Omental fat pad (tissue), 3 donors: ENCODE measurements at regions not wholly inside any gene's neighbourhood (a gene's known extent, or its start where the extent isn't known, plus 50 kb on each side); places are given as distances from the start of the nearest gene placed in this dataset.

Experiments used
- ATAC-seq: fragments of 150-250 bp; one replicate; pipeline ENCODE4 v1.9.1; 2016; ENCODE audit warnings: mild to moderate bottlenecking, moderate library complexity; ENCODE audit not compliant: low FRiP score
- DNase-seq: peaks from one replicate; pipeline ENCODE4 v3.0.0-alpha.2; 2019; ENCODE audit warnings: low spot score
- TF ChIP-seq, protein P1 (sequence below), 3 donors: fragments of 450-650 bp; IDR thresholded peaks; one replicate each; pipeline ENCODE4 v1.5.1; 2016 to 2017; ENCODE audit warnings: antibody characterized with exemption in 3 of 3, mild to moderate bottlenecking in 3 of 3, moderate library complexity in 2 of 3

DNA sequence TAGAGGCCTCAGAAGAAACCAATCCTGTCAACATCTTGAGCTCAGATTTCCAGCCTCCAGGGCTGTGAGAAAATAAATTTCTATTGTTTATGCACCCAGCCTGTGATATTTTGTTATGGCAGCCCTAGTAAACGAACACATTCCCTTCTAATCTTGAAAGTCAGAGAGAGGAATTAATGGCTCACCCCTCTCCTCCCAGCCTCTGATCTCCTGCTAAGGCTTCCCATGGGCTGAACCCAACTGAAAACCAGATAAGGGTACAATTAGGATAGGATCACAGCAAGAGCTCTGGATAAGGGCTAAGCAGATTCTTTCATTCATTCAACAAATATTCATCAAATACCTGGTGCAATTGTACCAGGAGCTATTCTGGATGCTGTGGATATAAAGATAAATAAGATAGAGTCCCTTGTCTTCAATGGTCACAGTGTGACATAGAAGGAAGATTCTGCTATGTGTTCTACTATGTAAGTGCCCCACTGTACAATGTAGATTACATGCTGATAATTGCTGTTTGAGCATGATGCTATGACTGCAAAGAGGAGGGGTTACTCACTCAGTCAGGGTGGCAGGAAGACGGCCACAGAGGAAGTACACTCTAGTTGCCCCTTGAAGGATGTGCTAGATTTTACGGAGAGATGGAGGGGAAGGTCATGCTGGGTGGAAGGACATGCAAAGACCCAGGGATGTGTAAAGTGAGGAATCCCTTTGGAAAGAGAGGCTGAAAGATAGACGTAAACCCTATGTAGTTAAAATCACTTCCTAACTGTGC is 203.3 kb upstream of the JUN start:
- TF ChIP-seq, protein P1, sequence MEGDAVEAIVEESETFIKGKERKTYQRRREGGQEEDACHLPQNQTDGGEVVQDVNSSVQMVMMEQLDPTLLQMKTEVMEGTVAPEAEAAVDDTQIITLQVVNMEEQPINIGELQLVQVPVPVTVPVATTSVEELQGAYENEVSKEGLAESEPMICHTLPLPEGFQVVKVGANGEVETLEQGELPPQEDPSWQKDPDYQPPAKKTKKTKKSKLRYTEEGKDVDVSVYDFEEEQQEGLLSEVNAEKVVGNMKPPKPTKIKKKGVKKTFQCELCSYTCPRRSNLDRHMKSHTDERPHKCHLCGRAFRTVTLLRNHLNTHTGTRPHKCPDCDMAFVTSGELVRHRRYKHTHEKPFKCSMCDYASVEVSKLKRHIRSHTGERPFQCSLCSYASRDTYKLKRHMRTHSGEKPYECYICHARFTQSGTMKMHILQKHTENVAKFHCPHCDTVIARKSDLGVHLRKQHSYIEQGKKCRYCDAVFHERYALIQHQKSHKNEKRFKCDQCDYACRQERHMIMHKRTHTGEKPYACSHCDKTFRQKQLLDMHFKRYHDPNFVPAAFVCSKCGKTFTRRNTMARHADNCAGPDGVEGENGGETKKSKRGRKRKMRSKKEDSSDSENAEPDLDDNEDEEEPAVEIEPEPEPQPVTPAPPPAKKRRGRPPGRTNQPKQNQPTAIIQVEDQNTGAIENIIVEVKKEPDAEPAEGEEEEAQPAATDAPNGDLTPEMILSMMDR (IDR thresholded peaks at IDR 0.05), result no peak
- no peak for ATAC-seq
- no peak for DNase-seq

DNA sequence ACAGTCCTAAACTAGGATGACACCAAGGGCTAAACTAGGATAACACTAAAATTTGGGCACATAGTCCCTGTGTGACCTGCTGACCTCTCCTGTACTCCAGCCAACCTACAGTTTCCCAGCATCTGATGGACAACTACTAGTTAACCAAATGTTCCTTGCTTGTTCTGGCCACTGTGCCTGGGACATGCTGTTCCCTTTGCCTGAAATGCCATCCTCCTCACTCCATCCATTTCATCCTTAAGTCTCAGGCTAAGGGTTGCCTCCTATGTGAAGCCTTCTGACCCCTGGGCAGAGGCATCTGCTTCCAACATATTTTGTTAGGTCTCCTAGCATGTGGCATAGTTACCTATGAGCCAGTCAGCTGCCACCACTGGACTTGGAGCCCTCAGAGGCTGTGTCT is 204.9 kb upstream of the JUN start:
- DNase-seq, result no peak
- ATAC-seq, result no peak
- TF ChIP-seq, protein P1 (IDR thresholded peaks at IDR 0.05), result no peak

DNA sequence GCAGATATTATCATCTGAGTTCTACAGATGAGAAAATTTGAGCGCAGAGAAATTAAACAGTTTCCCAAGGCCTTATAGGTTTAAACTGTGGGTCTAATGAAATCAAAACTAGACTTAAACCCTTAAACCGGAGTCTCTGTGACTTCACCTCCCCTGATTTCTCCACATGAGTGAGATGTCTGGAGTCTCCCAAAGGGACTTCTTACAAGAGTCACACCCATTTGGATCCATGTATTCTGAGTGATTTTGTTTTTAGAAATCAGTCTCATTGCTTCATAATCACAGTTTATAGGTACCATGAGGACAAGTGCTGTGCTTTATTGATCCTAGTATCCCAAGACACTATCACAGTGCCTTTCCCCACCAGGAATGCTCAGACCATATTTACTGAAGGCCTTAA is 206.0 kb upstream of the JUN start:
- ATAC-seq (no peak), DNase-seq (no peak)
- TF ChIP-seq, protein P1 (IDR thresholded peaks at IDR 0.05), result no peak

DNA sequence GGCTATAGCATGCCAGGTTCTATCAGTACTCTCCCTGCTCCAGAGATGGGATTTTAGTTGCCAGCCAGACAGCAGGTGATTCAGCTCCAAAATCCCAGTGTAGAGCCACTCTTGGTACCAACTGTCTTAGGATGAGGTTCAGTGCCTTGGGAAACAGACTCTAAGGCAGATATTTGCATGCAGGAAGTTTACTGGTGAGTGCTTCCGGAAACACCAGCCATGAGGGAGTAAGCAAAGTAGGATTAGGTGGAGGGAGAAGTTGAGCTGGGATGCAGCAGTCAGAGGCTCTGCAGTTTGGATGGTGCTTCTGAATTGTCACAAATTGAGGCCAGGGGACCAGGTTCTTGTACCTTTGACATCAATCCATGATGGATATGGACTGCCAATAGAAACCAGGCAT is 207.5 kb upstream of the JUN start:
- ATAC-seq, result no peak
- TF ChIP-seq, protein P1 (IDR thresholded peaks at IDR 0.05), result no peak

DNA sequence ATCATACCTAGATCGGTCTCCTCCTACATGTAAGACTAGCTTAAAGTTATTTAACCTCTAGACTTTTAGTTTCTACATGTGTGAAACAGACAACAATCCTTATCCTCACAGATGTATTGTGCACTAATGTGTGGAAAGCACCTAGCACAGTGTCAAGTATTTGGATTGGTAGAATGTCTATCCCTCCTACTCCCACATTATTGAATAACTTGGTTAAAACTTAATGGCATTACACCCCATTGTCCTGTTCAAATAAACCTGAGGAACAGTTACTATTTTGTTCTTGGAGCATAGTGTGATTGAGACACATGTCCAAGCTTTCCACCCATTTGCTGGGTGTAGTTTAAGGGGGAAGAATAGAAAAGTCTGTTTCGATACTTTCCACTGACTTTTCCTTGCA is 208.8 kb upstream of the JUN start:
- ATAC-seq, result no peak
- TF ChIP-seq, protein P1 (IDR thresholded peaks at IDR 0.05), result no peak
- DNase-seq, result no peak

More for the DNA sequence above, 207.5 kb upstream of the JUN start:
- no peak for DNase-seq

DNA sequence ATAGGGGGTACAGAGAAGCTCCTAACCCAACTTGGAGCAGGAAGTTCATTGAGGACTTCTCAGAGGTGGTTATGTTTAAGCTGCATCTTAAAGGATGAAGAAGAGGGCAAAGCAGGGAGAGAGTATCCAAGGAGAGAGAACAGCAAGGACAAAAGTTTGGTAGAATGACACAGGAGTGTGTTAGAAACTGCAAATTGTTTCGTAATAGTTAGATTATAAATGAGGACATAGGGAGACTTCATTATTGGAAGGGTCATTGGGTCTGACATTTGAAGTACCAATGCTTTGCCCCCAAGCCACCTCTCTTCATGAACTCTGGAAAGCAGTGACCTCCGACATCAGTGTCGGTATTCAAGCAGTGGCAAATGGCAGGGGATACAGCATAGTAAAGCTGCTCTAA is 209.6 kb upstream of the JUN start:
- TF ChIP-seq, protein P1 (IDR thresholded peaks at IDR 0.05), result no peak
- no peak for DNase-seq
- ATAC-seq, result no peak

DNA sequence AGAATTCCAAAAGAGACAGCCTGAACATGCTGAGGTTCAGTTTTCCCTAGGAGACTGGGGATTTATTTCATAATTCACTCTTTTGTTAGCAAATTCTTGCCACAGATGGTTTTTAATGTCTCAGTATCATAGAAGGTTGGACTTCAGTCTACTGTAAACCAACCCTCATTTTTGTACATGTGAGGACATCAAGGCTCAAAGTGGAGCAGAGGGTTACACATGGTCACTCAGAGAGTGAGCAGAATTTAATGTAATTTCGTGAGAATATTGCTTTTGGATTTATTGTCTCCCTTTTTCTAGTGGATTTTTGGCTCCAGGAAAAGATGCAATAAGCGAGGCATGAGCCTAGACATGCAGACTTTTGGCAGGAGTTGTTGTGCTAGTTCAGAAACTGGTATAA is 210.8 kb upstream of the JUN start:
- DNase-seq, result no peak
- ATAC-seq, result no peak
- TF ChIP-seq, protein P1 (IDR thresholded peaks at IDR 0.05), result no peak
